DOHH2 (cell line): ENCODE measurements at regions not wholly inside any gene's neighbourhood (a gene's known extent, or its start where the extent isn't known, plus 50 kb on each side); places are given as distances from the start of the nearest gene placed in this dataset.

Experiments
- CTCF ChIP-seq: fragments of 200-600 bp; sonication (generic); IDR thresholded peaks from one replicate; pipeline ENCODE4 v1.5.1; 2014; ENCODE audit warnings: antibody characterized with exemption, mild to moderate bottlenecking, low read depth, low read length; ENCODE audit not compliant: poor library complexity, severe bottlenecking
- EZH2phosphoT487 ChIP-seq: fragments of 200-600 bp; sonication (generic); IDR thresholded peaks from 2 replicates; pipeline ENCODE4 v1.6.1; 2017; ENCODE audit warnings: borderline replicate concordance, mild to moderate bottlenecking, antibody characterized with exemption, low read length, moderate library complexity, mixed read lengths

- TF ChIP-seq CTCF (no peak), EZH2phosphoT487 (no peak)
These were observed 331.6 kb downstream of the SRGAP2C start for GRCh38 chr1:121516234-121516967.
